OCI-LY1 (cell line): ENCODE measurements at regions not wholly inside any gene's neighbourhood (a gene's known extent, or its start where the extent isn't known, plus 50 kb on each side); places are given as distances from the start of the nearest gene placed in this dataset.

Source experiments
- CTCF ChIP-seq: fragments of 200-600 bp; sonication (generic), shearing (Covaris generic); IDR thresholded peaks from 2 replicates; pipeline ENCODE4 v1.5.1; 2017; ENCODE audit warnings: mild to moderate bottlenecking, antibody characterized with exemption, low read length, moderate library complexity, mixed read lengths
- EZH2 ChIP-seq: fragments of 200-600 bp; sonication (generic), shearing (Covaris generic); IDR thresholded peaks from 2 replicates; pipeline ENCODE4 v1.8.0; 2017; ENCODE audit warnings: borderline replicate concordance, mixed run types, mild to moderate bottlenecking, antibody characterized with exemption, low read length, moderate library complexity, mixed read lengths

GRCh38 chr6:28736121-28736520 is 187.7 kb downstream of the TRIM27 start:
- TF ChIP-seq CTCF (no peak), EZH2 (no peak)
